Spleen (tissue), 11 donors: ENCODE measurements at regions not wholly inside any gene's neighbourhood (a gene's known extent, or its start where the extent isn't known, plus 50 kb on each side); places are given as distances from the start of the nearest gene placed in this dataset.
"Not testable (repeated sequence)": the region's sequence is repeated elsewhere in the genome, so short reads cannot be mapped to it uniquely, and the experiment has no call there.

Source experiments
- DNase-seq: peaks from one replicate; pipeline ENCODE4 v3.0.0-alpha.2; 2020
- H3K27ac ChIP-seq, 8 donors: fragments of 200-600 bp; sonication (generic) in 7 of 8; 1 replicate in 4 of 8; 2 replicates in 4 of 8; pipeline versions ENCODE4 v1.5.0 to v1.8.0; 2016 to 2021; ENCODE audit warnings: inconsistent platforms in 4 of 8, mild to moderate bottlenecking in 4 of 8, moderate library complexity in 1 of 8
- H3K27me3 ChIP-seq, 7 donors: fragments of 200-600 bp; sonication (generic) in 6 of 7; replicated peaks in 1 of 7; 1 replicate in 4 of 7; 2 replicates in 3 of 7; pipeline versions ENCODE4 v1.5.0 to v1.8.0; 2016 to 2021; ENCODE audit warnings: inconsistent platforms in 3 of 7, mild to moderate bottlenecking in 1 of 7
- H3K36me3 ChIP-seq, 6 donors: fragments of 200-600 bp; sonication (generic) in 5 of 6; 1 replicate in 4 of 6; 2 replicates in 2 of 6; pipeline versions ENCODE4 v1.5.0 to v1.8.0; 2016 to 2021; ENCODE audit warnings: inconsistent platforms in 2 of 6
- H3K4me1 ChIP-seq, 6 donors: fragments of 200-600 bp; sonication (generic) in 5 of 6; 1 replicate in 3 of 6; 2 replicates in 3 of 6; pipeline versions ENCODE4 v1.5.0 to v1.8.0; 2016 to 2021; ENCODE audit warnings: inconsistent platforms in 3 of 6
- H3K4me3 ChIP-seq, 8 donors: fragments of 200-600 bp; sonication (generic) in 7 of 8; 1 replicate in 4 of 8; 2 replicates in 4 of 8; pipeline versions ENCODE4 v1.5.0 to v1.8.0; 2016 to 2021; ENCODE audit warnings: inconsistent platforms in 4 of 8, mild to moderate bottlenecking in 4 of 8, moderate library complexity in 2 of 8
- H3K9me3 ChIP-seq, 8 donors: fragments of 200-600 bp; sonication (generic) in 7 of 8; 1 replicate in 4 of 8; 2 replicates in 4 of 8; pipeline versions ENCODE4 v1.5.0 to v1.8.0; 2016 to 2021; ENCODE audit warnings: inconsistent platforms in 4 of 8
- WGBS, 5 donors: extraction: QIAGEN DNeasy Blood & Tissue Kit in 3 of 5; methylation state at CpG; one replicate each; pipeline versions ENCODE4 v1.1.5 to v1.1.7; 2013 to 2018; 5-methylcytosine and 5-hydroxymethylcytosine counted together
- intact Hi-C: fragments of 100-400 bp; cut with DNase I; formaldehyde crosslinking; loops from one replicate; pipeline ENCODE4 v1.15.0; 2023; ENCODE audit warnings: low total_unique reads
- TF ChIP-seq, protein P1 (sequence below), 11 experiments: fragments of 200-600 bp in 7 of 11; fragments of 450-650 bp in 4 of 11; sonication (generic) in 4 of 11; IDR thresholded peaks in 8 of 11; conservative IDR thresholded peaks in 3 of 11; 1 replicate in 7 of 11; 2 replicates in 4 of 11; pipeline versions ENCODE4 v1.4.0 to v1.8.0; 2016 to 2021; ENCODE audit warnings: antibody characterized with exemption in 11 of 11, inconsistent platforms in 4 of 11, mild to moderate bottlenecking in 1 of 11
- donor health status: healthy with polysubstance abuse.
- donor health status: DM: no; HTN: no; CAD: no; lungs with moderate emphysema.
- donor health status: DM: no; HTN: no; CAD: no.
- donor health status: Bipolar disorder and iron deficiency.
- donor health status: healthy.
- donor health status: DM: no; HTN: no; CAD: no.
- donor health status: DM: yes; HTN: yes; CAD: no.

DNA sequence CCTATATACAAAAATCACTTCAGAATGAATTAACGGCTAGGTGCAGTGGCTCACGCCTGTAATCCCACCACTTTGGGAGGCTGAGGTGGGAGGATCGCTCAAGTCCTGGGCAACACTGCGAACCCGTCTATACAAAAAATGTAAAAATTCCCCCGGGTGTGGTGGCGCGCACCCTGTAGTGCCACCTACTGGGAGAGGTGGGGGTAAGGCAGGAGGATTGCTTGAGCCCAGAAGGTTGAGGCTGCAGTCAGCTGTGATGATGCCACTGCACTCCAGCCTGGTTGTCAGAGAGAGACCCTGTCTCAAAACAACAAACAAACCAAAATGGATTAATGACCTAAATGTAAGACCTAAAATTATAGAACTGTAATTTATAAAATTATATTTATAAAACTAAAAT, 236.2 kb downstream of the SPATA31A6 start:
- 100% methylated on average over 1 of the region's 8 CpGs; no CpG with 5 or more reads in 4 of the 5 donors for WGBS, 5 donors
- DNase-seq = not testable (repeated sequence)
- TF ChIP-seq, protein P1, sequence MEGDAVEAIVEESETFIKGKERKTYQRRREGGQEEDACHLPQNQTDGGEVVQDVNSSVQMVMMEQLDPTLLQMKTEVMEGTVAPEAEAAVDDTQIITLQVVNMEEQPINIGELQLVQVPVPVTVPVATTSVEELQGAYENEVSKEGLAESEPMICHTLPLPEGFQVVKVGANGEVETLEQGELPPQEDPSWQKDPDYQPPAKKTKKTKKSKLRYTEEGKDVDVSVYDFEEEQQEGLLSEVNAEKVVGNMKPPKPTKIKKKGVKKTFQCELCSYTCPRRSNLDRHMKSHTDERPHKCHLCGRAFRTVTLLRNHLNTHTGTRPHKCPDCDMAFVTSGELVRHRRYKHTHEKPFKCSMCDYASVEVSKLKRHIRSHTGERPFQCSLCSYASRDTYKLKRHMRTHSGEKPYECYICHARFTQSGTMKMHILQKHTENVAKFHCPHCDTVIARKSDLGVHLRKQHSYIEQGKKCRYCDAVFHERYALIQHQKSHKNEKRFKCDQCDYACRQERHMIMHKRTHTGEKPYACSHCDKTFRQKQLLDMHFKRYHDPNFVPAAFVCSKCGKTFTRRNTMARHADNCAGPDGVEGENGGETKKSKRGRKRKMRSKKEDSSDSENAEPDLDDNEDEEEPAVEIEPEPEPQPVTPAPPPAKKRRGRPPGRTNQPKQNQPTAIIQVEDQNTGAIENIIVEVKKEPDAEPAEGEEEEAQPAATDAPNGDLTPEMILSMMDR (IDR thresholded peaks at IDR 0.05 in 8 of 11, conservative IDR thresholded peaks at IDR 0.05 in 3 of 11) = peak in 1 of 11 experiments; percentile 2

GRCh38 chr9:42420324-42420723, 236.9 kb downstream of the SPATA31A6 start:
- H3K27ac ChIP-seq, H3K27me3 ChIP-seq, DNase-seq, H3K36me3 ChIP-seq, H3K4me3 ChIP-seq, H3K9me3 ChIP-seq, intact Hi-C loops, H3K4me1 ChIP-seq: not testable (repeated sequence)
- WGBS, 5 donors = 54 to 71% (median 66%) methylated on average over 2 of the region's 2 CpGs

More for the DNA sequence above, 236.2 kb downstream of the SPATA31A6 start:
- H3K27ac ChIP-seq, H3K9me3 ChIP-seq, H3K4me3 ChIP-seq, H3K27me3 ChIP-seq, H3K36me3 ChIP-seq, intact Hi-C loops, H3K4me1 ChIP-seq: not testable (repeated sequence)

DNA sequence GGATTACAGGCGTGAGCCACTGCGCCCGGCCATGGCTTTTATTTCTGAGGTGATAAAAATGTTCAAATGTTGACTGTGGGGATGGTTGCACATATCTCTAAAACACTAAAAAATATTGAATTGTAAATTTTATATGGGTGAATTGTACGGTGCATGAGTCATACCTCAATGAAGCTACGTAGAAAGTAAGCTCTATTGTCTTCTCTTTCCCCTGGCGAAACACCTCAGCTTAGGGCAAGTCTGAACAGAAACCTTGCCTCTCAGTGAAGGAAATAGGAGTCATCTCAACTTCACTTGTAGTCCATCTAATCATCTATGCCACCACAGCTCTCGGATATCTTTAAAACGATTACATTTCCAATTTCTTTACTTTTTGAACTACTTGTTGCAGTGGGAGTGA, 238.2 kb downstream of the SPATA31A6 start:
- DNase-seq, H3K4me3 ChIP-seq, intact Hi-C loops, H3K4me1 ChIP-seq, H3K27me3 ChIP-seq, H3K9me3 ChIP-seq, H3K36me3 ChIP-seq, H3K27ac ChIP-seq: not testable (repeated sequence)
- WGBS, 5 donors = 89 to 96% (median 93%) methylated on average over 7 to 8 of the region's 8 CpGs

- H3K4me1 ChIP-seq, intact Hi-C loops, H3K4me3 ChIP-seq, DNase-seq, H3K27me3 ChIP-seq, H3K36me3 ChIP-seq, H3K9me3 ChIP-seq: not testable (repeated sequence)
- H3K27ac ChIP-seq = peak overlapping the region in 1 of 8 donors; percentile 2
- 58 to 88% (median 78%) methylated on average over 3 to 4 of the region's 4 CpGs for WGBS, 5 donors
Observed at GRCh38 chr9:42430674-42431615, 247.5 kb downstream of the SPATA31A6 start.

GRCh38 chr9:42431616-42432010, 248.2 kb downstream of the SPATA31A6 start:
- H3K27ac ChIP-seq = peak overlapping the region in 1 of 8 donors; percentile 2
- H3K4me3 ChIP-seq, H3K4me1 ChIP-seq, H3K36me3 ChIP-seq, intact Hi-C loops, DNase-seq, H3K9me3 ChIP-seq, H3K27me3 ChIP-seq: not testable (repeated sequence)
- WGBS, 5 donors = 52 to 76% (median 68%) methylated on average over 1 of the region's 1 CpG

- H3K4me1 ChIP-seq, intact Hi-C loops, H3K4me3 ChIP-seq, H3K9me3 ChIP-seq, DNase-seq, H3K36me3 ChIP-seq, H3K27me3 ChIP-seq: not testable (repeated sequence)
- peak overlapping the region in 2 of 8 donors; percentile 19 to 30 for H3K27ac ChIP-seq
- 68 to 90% (median 76%) methylated on average over 5 to 15 of the region's 15 CpGs for WGBS, 5 donors
Observed at GRCh38 chr9:42434844-42435714, 251.6 kb downstream of the SPATA31A6 start.

DNA sequence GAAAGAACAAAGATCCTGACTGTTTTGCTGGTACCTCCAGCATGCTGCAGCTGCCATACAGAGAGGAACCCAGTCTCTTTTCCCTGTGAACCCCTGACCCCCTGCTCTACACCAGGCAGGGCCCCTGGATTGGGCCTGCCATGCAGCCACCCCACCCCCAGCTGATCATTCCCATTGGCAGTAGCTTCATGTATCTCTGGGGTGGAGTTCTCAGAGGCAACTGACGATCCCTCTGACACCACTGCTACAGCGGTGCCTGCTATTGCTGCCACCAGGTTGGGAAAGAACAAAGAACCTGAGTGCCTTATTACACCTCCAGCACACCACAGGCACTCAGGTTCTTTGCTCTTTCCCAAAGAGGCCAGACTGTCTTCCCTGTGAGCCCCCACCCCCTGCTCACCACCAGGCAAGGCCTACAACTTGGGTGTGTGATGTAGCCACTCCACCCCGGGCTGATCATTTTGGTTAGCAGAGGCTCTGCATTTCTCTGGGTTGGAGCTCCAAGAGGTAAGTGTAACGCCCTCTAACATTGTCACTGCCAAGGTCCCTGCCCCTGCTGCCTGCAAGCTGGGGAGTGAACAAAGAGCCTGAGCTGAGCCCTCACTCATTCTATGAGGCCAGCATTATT, 252.4 kb downstream of the SPATA31A6 start:
- H3K27me3 ChIP-seq, H3K9me3 ChIP-seq, H3K4me1 ChIP-seq, intact Hi-C loops, DNase-seq, H3K36me3 ChIP-seq, H3K4me3 ChIP-seq: not testable (repeated sequence)
- WGBS, 5 donors = 68 to 94% (median 82%) methylated on average over 2 to 3 of the region's 4 CpGs
- H3K27ac ChIP-seq = peak overlapping the region in 2 of 8 donors; percentile 19 to 58

- H3K27me3 ChIP-seq, intact Hi-C loops, H3K4me1 ChIP-seq, DNase-seq, H3K36me3 ChIP-seq, H3K4me3 ChIP-seq, H3K9me3 ChIP-seq: not testable (repeated sequence)
- 45 to 67% (median 55%) methylated on average over 2 to 3 of the region's 6 CpGs; no CpG with 5 or more reads in 1 of the 5 donors for WGBS, 5 donors
- peak overlapping the region in 2 of 8 donors; percentile 23 to 62 for H3K27ac ChIP-seq
Observed at GRCh38 chr9:42437057-42437759, 253.7 kb downstream of the SPATA31A6 start.

DNA sequence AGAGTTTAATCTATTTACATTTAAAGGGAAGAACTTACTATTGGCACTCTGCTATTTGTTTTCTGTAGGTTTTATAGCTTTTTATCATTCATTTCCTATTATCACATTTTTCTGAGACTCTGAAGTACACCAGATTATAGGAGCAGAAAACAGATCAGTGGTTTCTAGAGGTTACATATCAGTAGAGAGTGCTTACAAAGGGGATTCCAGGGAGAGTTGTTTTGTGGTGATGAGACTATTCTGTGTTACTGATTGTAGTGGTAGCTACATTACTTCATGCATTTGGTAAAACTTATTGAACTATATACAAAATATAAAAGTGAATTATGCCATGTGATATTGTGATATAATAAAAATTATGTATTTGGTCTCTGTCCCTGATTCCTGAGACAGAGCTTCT, 259.2 kb downstream of the SPATA31A6 start:
- H3K4me1 ChIP-seq, H3K9me3 ChIP-seq, H3K36me3 ChIP-seq, intact Hi-C loops, H3K4me3 ChIP-seq, DNase-seq, H3K27me3 ChIP-seq, H3K27ac ChIP-seq: not testable (repeated sequence)
